Ishikawa (cell line): ENCODE measurements at regions not wholly inside any gene's neighbourhood (a gene's known extent, or its start where the extent isn't known, plus 50 kb on each side); places are given as distances from the start of the nearest gene placed in this dataset.

Experiments used
- CEBPB ChIP-seq: IDR thresholded peaks from 2 replicates; pipeline ENCODE4 v1.6.1; 2012
- EP300 ChIP-seq: IDR thresholded peaks from 2 replicates; pipeline ENCODE4 v1.6.1; 2012; ENCODE audit warnings: borderline replicate concordance
- MAX ChIP-seq: IDR thresholded peaks from 2 replicates; pipeline ENCODE4 v1.6.1; 2012
- NFIC ChIP-seq: IDR thresholded peaks from 2 replicates; pipeline ENCODE4 v1.6.1; 2012
- RAD21 ChIP-seq: IDR thresholded peaks from 2 replicates; pipeline ENCODE4 v1.6.1; 2012; ENCODE audit warnings: low read depth
- REST ChIP-seq: IDR thresholded peaks from 2 replicates; pipeline ENCODE4 v1.6.1; 2012; ENCODE audit warnings: low read depth, mild to moderate bottlenecking
- TAF1 ChIP-seq: IDR thresholded peaks from 2 replicates; pipeline ENCODE4 v1.6.1; 2012; ENCODE audit warnings: low read depth, mild to moderate bottlenecking
- TCF12 ChIP-seq: IDR thresholded peaks from 2 replicates; pipeline ENCODE4 v1.6.1; 2012; ENCODE audit warnings: low read depth
- USF1 ChIP-seq: IDR thresholded peaks from 2 replicates; pipeline ENCODE4 v1.6.1; 2012
- YY1 ChIP-seq: IDR thresholded peaks from 2 replicates; pipeline ENCODE4 v1.6.1; 2012; ENCODE audit warnings: low read depth
- ZBTB7A ChIP-seq: IDR thresholded peaks from 2 replicates; pipeline ENCODE4 v1.6.1; 2012; ENCODE audit warnings: low read depth

GRCh38 chr2:36271266-36271665 is 84.3 kb upstream of the CRIM1 start:
- TF ChIP-seq YY1, result no peak
- no peak for TF ChIP-seq TAF1
- TF ChIP-seq NFIC, result no peak
- TF ChIP-seq REST, result no peak
- TF ChIP-seq ZBTB7A, result no peak
- TF ChIP-seq MAX, result no peak
- no peak for TF ChIP-seq USF1
- no peak for TF ChIP-seq TCF12
- no peak for TF ChIP-seq RAD21
- TF ChIP-seq CEBPB, result no peak
- TF ChIP-seq EP300, result no peak
